ENCODE measurements at regions not wholly inside any gene's neighbourhood (a gene's known extent, or its start where the extent isn't known, plus 50 kb on each side); places are given as distances from the start of the nearest gene placed in this dataset.
A peak's percentile ranks its signal among the peaks of the same experiment; 100 is the strongest.

DNA sequence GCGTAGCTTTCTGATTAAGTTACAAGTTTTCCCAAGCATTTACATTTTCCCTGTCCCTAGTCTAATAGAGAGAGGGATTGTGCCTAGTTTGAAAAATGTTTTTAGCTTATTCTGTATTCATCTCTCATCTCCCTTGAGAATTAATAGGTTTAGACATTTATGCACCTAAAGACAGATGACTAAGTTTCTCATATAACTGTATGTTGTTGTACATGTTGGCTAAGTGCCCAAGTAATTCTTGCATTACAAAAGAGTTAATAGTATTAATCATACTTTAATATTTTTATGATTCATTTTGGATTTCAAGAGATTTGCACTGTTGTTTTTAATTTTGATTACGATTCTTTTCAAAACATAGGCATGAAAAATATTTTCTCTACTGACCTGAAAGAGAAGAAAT, 109.0 kb upstream of the TBL1XR1 start:
- no peak for DNase-seq

DNA sequence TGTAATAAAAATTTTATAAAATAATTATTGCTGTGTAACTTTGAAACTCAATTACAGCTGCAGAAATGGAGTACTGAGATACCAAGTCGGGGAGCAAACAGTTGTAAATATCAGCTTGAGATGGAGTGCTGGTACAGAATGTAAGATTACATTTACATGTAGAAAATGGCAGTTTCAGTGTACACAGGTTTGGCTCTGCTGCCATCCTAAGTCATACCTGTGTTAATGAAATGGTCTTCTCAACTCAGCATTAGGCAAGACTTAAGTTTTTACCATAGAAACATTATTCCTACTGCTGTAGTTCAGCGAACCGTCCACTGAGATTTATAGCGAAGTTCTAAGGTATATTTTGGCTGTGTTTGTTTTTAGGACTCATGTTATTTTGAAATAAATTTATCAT, 110.1 kb upstream of the TBL1XR1 start:
- DNase-seq = no peak

DNA sequence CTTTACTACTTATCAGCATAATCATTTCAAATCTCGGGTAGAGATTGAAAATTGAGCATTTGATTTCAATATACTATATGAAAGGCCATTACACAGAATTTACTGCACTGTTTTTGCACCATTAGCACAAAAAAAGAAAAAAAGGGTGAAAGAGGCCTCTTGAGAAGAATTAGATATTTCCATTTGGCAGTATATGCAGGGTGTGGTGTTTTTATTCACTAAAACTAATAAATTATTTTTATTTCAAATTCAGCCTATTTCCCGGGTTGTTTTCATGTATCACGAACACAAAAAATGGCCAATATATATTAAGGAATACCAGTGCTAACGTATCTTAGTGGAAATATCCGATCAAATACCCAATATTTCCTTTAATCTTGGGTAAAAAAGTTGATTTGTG, 110.5 kb upstream of the TBL1XR1 start:
- no peak for DNase-seq

DNA sequence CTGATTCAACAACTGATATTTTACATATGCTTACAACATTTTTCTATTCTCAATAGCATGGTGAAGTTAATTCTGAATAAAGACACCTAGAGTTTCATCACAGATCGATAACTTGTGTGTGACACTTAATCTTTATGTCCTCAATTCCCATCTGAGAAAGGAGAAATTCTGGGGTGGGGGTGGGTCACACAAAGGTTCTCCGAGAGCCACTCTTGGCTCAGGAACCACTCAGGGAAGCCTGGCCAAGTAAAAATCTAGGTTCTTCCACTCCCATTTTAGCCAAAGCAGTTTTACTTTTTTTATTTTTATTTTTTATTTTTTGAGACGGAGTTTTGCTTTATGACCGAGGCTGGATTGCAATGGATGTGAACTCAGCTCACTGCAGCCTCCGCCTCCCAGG, 111.0 kb upstream of the TBL1XR1 start:
- peak; percentile 34 for DNase-seq

DNA sequence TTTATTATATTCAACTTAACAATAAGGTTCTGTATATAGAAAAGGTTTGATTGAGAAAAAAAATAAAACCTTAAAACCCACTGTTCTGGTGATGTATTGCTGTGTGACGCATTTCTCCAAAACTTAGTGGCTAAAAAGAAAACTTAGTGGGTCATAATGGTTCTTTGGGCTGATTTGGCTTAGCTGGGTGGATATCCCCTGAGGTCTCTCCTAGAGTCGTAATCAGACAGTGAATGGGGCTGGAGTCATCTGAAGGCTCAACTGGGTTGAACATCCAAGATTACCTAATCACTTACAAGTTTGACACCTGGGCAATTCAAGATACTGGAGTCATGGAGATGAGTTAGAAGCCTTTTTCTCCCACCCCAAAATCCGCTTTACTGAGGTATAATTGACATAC, 111.6 kb upstream of the TBL1XR1 start:
- no peak for DNase-seq

DNA sequence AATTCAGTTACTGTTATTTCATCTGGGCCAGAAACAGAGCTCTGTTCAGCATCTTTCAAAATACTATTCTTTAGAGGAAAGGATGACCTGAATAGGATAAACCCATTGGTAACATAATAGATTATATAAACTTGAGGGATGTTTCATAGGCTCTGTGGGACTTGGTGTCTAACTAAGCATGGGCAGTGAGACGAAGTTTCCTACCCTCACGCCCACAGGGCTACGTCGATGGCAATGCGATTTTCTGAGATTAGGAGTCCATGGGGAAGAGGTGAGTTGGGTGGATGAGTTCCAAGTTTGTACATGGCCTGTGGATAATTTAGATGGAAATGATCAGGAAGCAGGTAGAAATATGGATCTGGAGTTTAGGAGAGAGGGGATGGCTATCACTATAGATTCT, 115.2 kb upstream of the TBL1XR1 start:
- DNase-seq = no peak

DNA sequence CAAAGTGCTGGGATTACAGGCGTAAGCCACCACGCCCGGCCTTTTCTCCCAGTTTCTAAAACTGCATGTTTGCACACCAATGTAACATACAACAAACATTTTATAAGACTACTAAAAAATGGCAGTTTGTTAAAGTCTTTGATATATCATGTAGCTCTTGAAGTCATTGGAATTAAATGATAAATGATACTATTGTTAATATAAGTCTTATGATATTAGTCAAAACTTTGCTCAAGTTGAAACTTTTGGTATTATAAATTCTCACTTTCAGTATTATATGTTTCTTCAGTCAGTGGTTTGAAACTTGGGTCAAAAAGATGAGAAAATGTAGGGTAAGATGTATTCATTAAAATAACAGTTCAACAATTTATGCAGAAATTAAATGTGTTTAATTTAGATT, 117.6 kb upstream of the TBL1XR1 start:
- DNase-seq = no peak

DNA sequence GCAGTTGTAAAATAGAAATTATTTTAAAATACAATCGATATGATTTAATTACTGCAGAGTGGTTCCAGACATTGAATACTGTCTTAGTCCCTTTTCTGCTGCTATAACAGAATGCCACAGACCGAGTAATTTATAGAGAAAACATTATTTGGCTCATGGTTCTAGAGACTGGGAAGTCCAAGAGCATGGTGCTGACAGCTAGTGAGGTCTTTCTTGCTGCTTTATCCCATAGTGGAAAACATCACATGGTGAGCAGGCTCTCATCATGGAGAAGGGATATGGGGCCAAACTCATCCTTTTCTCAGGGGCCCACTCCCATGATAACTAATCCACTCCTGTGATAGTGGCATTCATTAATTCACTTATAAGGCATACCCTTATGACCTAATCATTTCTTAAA, 120.0 kb upstream of the TBL1XR1 start:
- DNase-seq = no peak

DNA sequence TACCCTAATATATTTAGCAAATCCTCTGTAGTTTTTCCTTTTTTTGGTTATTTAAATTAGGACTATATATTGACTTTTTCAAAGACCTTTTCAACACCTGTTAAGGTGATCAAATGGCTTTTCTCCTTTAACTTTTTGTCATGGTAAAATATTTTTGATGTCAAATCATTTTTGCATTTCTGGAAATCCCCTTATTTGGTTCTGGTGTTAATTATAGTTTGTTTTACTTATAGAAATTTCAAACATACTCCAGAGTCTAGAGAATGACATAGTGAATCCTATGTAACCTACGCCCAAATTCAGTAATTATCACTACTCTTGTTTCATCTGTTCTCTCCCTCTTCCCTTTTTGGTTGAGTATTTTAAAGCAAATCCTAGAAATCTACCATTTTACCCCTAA, 121.3 kb upstream of the TBL1XR1 start:
- DNase-seq = no peak

DNA sequence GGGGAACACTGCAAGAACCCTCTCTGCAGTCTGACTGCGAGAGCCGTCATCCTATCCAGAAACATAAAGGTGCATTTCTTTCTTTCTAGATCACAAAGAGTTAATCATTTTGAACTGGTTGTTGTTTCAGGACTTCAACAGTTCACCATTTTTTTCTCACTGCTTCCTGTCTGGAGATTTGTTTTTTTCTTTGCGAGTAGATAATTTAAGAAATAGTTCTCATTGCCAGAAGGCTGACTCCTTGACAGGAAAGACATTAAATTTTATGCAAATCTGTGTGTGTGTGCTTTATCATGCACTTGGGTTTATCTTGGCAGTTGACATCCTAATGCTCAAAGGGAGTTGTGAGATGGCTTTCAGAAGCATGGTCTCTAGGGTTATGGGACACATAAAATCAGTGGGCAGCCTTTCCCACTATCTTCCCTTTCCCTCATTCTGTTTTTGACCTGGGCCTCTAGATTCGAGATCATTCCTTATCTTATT, 123.5 kb upstream of the TBL1XR1 start:
- no peak for DNase-seq

DNA sequence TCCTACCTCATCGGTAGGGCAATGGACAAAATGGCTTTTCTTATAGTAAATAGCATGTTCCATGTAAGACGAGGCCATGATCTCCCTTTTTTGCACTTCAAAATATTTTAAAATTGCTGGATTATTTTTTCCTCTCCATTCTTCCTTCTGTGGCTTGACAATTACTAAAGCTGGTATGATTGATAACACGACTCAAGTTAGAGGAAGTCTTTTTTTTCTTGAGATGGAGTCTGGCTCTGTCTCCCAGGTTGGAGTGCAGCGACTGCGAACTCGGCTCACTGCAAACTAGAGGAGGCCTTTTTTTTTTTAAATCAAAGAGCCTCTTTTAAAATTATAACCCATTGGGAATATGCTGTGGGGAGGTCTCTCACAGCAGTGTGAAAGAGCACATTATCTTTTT, 124.5 kb upstream of the TBL1XR1 start:
- DNase-seq = no peak

DNA sequence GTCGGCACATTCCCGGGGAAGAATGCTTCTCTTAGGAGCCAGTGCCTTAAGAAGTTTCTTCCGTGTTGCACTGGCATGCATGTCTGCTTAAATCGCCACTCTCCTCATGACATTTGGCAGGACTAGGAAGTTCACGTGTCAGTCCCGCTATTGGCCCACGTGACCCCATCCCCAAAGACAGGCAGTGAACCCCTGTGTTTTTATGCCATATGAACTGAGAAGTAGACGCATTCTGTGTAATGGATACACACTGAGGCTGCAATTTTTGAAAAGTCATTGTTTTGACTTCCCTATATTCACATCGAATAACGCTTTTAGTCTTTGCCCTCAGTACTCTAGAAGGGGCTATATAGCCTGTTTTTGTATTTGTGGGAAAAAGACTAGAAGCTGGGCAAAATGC, 125.6 kb upstream of the TBL1XR1 start:
- DNase-seq = no peak

DNA sequence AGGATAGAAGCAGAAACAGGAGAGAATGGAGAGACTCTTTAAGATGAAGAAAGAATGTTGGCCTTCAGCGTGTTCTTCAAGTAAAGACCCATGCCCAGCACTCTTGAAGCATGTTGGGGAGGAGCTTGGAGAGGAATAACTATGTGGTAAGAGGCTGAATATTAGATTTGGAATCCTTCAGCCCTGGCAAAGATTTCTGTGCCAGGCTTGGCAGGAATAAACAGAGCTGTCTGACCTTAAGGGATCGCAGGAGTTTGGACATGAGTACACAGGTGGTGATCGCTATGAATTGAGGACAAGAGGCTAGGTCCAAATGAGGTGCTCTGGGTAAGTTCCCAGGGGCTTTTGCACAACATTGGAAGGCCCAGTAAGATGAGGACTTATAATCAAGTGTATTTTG, 132.6 kb upstream of the TBL1XR1 start:
- no peak for DNase-seq

DNA sequence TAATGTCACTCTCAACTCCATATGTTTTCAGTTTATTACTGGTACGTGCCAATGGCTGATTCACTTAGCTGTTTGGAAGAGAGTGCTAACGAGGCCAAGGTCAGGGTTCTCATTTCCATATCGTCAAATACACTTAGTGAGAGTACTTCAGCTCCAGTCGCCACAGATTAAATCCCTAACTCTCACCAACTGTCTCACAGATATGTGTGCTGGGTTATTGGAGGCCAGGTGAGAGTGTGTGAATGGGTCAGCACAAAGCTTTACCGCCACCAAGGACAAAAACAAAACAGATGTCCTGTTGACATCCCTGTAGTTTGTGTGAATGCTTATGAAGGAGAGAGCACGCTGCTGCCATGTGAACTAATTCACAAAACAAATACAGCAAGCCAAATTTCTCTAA, 133.5 kb upstream of the TBL1XR1 start:
- no peak for DNase-seq

DNA sequence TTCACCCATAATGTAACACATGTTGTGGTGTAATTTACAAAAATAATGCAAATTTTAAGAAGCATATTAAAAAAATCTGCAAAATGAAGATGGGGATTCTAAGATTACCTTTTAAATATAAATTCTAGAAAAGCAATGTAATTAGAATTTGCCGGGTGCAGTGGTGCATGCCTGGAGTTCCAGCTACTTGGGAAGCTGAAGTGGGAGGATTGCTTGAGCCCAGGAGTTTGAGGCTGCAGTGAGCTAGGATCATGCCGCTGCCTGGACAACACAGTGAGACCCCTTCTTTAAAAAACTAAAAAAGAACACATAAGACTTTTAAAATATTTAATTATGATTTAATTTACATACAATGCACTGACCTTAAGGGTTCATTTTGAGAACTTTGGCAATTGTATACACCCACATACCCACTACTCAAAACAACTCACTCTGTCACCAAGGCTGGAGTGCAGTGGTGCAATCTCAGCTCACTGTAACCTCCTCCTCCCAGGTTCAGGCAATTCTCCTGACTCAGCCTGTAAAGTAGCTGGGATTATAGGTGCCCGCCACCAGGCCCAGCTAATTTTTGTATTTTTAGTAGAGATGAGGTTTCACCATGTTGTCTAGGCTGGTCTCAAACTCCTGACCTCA, 134.0 kb upstream of the TBL1XR1 start:
- DNase-seq = no peak

DNA sequence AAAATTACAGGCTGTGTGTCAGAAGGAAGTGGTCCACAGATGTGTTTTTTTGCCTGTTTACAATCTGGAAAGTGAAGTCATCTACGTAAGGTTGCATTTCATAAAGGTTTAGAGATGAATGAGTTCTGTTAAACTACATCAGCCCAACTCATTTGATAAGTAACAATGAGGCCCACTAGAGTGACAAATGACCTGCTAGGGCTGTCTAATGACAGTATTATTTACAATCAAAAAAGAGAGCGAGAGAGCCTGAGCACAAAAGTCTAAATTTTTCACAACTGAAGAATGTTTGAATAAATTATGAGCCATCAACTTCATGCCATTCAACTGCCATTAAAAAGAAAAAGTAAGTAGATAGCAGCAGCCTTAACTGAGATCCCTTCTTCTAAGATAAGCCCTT, 135.7 kb upstream of the TBL1XR1 start:
- no peak for DNase-seq

DNA sequence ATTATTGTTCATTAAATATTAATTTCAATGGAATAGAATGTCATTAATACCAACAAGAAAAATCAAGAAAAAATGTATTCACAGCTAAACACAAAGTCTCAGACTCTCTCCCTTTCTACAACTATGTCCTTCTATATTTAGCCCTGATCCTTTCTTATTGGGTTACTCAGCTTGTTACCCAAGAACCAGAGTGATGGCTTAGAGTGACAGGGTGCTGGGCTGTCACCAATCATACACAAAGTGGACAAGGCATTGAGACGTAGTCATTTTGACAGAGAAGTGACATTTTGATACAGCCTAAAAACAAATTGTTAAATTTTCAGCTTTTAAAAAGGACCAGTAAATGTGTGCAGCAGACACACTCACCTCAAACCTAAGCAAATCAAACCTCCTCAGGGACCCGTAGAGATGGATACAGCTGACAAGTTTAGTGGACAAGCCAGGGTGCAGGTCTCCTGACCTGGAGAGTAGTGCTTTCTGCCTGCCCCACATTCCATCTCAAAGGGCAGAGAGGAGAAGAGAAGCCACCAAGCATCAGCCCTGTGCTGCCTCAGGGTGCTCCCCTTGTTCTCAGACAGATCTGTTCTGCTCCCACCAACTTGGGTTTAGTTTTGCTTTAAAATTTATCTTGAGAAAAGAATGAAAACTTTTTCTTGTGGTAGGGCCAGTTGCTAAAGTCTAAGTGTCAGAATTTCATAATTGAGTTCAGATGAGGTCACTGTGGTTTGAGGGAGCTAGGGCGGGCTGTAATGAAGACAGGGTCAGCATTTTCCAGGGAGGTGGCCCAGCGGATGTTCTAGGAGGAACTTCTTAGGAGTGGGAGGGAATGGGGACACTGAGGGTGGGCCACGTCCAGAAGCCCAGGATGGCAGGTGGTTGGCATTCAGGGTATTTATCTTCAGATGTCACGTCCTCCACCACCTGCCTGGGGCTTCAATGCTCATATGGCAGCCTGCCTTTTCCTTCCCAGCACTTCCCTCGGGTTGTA, 136.5 kb upstream of the TBL1XR1 start:
- DNase-seq = no peak

DNA sequence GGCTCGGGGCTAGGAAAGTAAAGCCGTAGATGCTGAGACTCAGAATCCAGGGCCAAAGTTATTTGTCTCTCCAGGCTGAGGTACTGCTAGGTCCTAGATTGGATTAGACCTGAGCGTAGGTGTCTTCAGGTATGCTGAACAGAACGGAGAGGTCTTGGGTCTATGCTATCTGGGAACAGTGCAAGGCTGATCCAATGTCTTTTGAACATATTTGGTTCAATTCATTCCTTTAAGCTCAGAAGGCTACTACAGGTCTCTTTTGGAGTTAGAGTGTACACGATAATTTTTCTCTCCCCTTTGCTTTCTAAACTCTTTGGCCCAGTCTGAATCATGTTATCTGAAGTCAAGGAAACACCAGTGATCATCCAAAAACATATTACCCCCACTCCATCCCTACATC, 137.5 kb upstream of the TBL1XR1 start:
- no peak for DNase-seq

DNA sequence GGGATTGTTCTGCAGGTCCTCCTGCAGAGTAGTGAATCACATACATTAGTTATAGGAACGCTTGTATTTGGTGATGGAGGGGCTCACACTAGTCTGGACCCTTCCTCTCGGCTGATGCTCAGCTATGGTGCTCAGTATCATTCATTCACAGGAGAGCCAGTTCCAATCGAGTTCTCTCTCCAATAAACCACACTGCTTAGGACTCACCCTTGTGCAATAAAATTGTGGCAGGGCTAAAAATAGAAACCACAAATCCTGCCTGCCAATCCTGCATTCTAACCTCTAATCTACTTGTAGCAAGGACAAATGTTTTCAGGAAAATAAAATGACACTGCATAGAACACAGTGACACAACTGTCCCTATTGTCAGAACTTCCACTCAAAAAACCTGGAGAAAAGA, 138.4 kb upstream of the TBL1XR1 start:
- no peak for DNase-seq

DNA sequence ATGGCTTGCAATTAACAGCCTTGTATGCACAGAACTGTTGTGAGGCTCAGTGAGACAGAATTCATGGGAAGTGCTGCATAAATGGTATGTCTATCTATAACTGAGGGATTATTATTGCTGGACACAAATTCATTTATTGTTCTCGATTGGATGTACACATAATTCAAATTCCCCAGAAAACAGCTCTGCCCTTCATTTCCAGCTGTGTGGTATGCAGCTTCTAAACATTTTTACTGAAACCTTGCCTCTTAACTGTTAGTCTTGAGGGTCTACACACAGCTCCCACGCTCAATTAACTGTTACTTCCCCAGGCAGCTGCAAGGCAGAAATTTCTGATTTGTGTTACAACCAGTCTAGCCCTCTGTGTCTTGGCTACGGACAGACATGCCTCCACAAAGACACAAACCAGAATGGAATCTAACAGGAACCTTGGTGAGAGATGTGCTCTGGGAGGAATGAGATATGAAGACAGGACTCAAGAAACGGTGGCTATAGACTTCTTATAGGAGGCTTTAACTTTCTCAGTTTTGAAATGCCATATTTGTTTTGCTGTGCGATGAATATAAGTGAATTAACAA, 139.7 kb upstream of the TBL1XR1 start:
- DNase-seq = no peak

DNA sequence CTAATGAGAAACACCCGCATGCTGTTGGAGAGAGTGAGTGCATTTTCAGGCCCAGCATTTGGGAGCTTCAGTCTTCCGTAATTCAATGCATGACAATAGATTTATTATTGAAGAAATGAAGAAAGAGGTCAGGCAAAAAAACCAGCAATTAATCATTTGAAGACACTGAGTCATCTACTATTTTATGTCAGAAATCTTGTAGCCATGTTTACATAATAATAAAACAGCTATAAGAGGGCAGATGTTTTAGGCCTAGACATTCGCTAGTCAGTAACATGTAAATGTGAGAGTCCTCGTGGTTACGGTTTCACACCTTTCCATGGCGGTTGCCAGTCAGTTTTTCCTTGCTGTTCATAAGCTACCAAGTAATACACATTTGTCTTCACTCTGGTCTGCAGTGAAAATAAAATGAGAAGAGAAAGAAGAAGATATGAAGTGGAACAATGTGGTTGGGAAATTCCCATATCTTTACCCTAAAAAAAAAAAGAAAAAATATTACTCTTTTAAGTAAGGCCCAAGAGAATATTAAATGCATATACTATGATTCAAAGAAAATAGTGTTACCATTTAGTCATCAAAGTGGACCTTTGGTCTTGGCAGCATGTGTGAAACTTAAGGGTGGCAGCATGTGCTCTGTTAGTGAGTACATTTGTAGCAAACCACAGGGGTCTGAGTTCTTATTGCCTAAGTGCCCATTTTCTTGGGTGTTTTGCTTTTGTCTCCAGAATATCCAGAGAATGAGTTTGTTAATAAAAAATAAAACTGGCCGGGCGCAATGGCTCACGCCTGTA, 140.5 kb upstream of the TBL1XR1 start:
- DNase-seq = no peak

DNA sequence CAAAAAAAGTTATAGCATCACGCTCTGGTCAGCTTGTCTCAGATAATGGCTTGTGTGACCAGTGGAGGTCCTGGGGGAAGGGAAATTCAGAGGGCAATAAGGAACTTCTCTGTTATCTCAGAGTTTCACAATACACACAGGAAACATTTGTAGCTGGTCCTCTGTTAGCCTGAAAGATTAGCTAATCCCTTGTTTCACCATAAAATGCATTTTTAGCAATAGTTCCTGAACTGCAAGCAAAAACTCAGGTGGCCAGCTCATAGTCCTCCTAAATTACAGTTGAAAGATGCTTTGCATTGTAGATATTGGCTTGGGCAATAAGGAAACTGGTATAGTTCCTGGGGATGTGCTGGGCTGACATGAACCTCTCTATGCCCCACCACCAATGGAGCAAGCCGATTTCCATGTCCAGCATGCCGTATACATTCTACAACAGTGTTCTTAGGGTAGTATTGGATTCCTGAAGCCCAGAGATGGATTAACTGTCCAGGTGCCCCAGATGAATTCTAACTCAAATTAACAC, 141.5 kb upstream of the TBL1XR1 start:
- no peak for DNase-seq

Data from hindlimb muscle (tissue), 1 donor.